Inflammatory macrophage treated with lipopolysaccharide for 1 hour (primary cell): ENCODE measurements at regions not wholly inside any gene's neighbourhood (a gene's known extent, or its start where the extent isn't known, plus 50 kb on each side); places are given as distances from the start of the nearest gene placed in this dataset.
A peak's percentile ranks its signal among the peaks of the same experiment; 100 is the strongest.

ENCODE experiments used
- DNase-seq, 2 donors: peaks; one replicate each; pipeline ENCODE4 v3.0.0-alpha.2; 2020 to 2022

- no peak for DNase-seq
These were observed 1169.3 kb upstream of the DDX18 start for GRCh38 chr2:116645155-116645554.

- no peak for DNase-seq
These were observed 1145.8 kb upstream of the DDX18 start for GRCh38 chr2:116668691-116669090.

GRCh38 chr2:116669782-116670181, 1144.7 kb upstream of the DDX18 start:
- no peak for DNase-seq

GRCh38 chr2:116674188-116674587, 1140.3 kb upstream of the DDX18 start:
- DNase-seq: no peak

- no peak for DNase-seq
These were observed 1137.7 kb upstream of the DDX18 start for GRCh38 chr2:116676776-116677175.

- DNase-seq: no peak
These were observed 1134.1 kb upstream of the DDX18 start for GRCh38 chr2:116680256-116680936.

- DNase-seq: no peak
These were observed 1127.1 kb upstream of the DDX18 start for GRCh38 chr2:116687371-116687770.

GRCh38 chr2:116692988-116693387, 1121.5 kb upstream of the DDX18 start:
- no peak for DNase-seq

GRCh38 chr2:116696223-116696622, 1118.3 kb upstream of the DDX18 start:
- DNase-seq: no peak

GRCh38 chr2:116696903-116697302, 1117.6 kb upstream of the DDX18 start:
- DNase-seq: no peak

- no peak for DNase-seq
These were observed 1108.1 kb upstream of the DDX18 start for GRCh38 chr2:116706396-116706795.

- DNase-seq: no peak
These were observed 1098.5 kb upstream of the DDX18 start for GRCh38 chr2:116716038-116716437.

GRCh38 chr2:116716444-116716843, 1098.0 kb upstream of the DDX18 start:
- no peak for DNase-seq

GRCh38 chr2:116717832-116718231, 1096.7 kb upstream of the DDX18 start:
- DNase-seq: peak in 1 of 2 donors; percentile 31

GRCh38 chr2:116718451-116718850, 1096.0 kb upstream of the DDX18 start:
- DNase-seq: no peak

GRCh38 chr2:116719836-116720235, 1094.7 kb upstream of the DDX18 start:
- no peak for DNase-seq

GRCh38 chr2:116724550-116724949, 1089.9 kb upstream of the DDX18 start:
- DNase-seq: no peak

GRCh38 chr2:116732322-116732721, 1082.2 kb upstream of the DDX18 start:
- DNase-seq: no peak

- DNase-seq: no peak
These were observed 1080.8 kb upstream of the DDX18 start for GRCh38 chr2:116733699-116734098.

GRCh38 chr2:116737951-116738350, 1076.5 kb upstream of the DDX18 start:
- DNase-seq: no peak

- DNase-seq: no peak
These were observed 1067.4 kb upstream of the DDX18 start for GRCh38 chr2:116747103-116747502.

- DNase-seq: no peak
These were observed 1064.5 kb upstream of the DDX18 start for GRCh38 chr2:116749994-116750393.

- no peak for DNase-seq
These were observed 1060.0 kb upstream of the DDX18 start for GRCh38 chr2:116754381-116755101.

GRCh38 chr2:116761864-116762263, 1052.6 kb upstream of the DDX18 start:
- DNase-seq: no peak

- DNase-seq: no peak
These were observed 1045.0 kb upstream of the DDX18 start for GRCh38 chr2:116769514-116769913.
